ENCODE measurements at regions not wholly inside any gene's neighbourhood (a gene's known extent, or its start where the extent isn't known, plus 50 kb on each side); places are given as distances from the start of the nearest gene placed in this dataset.

- CTCF ChIA-PET, result no interaction called here
- 8% methylated on average over 16 of the region's 16 CpGs for WGBS (ENCODE audit: insufficient coverage, insufficient replicate concordance, low lambda C conversion rate, missing lambda C conversion rate)
- FAIRE-seq, result no peak
- Histone ChIP-seq H3K36me3 (ENCODE audit: control insufficient read depth in 2 of 2, insufficient read depth in 2 of 2, low read length in 1 of 2) (no peaks in the 10 kb centered on the region), H3K27ac (ENCODE audit: control insufficient read depth, insufficient read depth) (no peak overlapping the region), H2AFZ (ENCODE audit: control insufficient read depth, low read depth, low read length) (no peak overlapping the region), H4K20me1 (ENCODE audit: control insufficient read depth, insufficient read depth) (no peaks in the 10 kb centered on the region), H3K4me3 (no peak overlapping the region), H3K4me2 (ENCODE audit: control insufficient read depth, insufficient read depth) (no peak overlapping the region), H3K4me1 (ENCODE audit: control insufficient read depth, insufficient read depth, low read length) (no peaks in the 10 kb centered on the region), H3K9me3 (replicated peaks; ENCODE audit: control insufficient read depth, insufficient read depth, low read length) (no peaks in the 10 kb centered on the region), H3K27me3 (replicated peaks in 1 of 2; ENCODE audit: control insufficient read depth in 2 of 2, insufficient read depth in 2 of 2, low read length in 1 of 2) (peaks cover 11 to 21% of the 10 kb centered on the region in 2 experiments), H3K79me2 (ENCODE audit: control insufficient read depth, insufficient read depth, low read length) (no peaks in the 10 kb centered on the region), H3K9ac (ENCODE audit: control insufficient read depth, insufficient read depth, low read length) (no peak overlapping the region)
- in situ Hi-C loops (cut with MboI) (no loop called here), intact Hi-C loops (cut with micrococcal nuclease; ENCODE audit: unreplicated experiment) (no loop called here)
- no TSS peak for BruUV-seq (replicated peaks)
- POLR2A ChIA-PET, result interaction anchor here (0.6 kb wide), 1 partner anchor 91 kb away, joined by 3 read pairs; no protein-coding TSS in a partner anchor
- no peak for DNase-seq (ENCODE audit: low read depth, low spot score)
- SMC1A ChIA-PET (ENCODE audit: uncharacterized antibody, unreplicated experiment), result no interaction called here
- no peak for TF ChIP-seq MEF2A (IDR thresholded peaks at IDR 0.05; ENCODE audit: insufficient read depth, low read depth, low read length)
- TF ChIP-seq HCFC1 (IDR thresholded peaks at IDR 0.05; ENCODE audit: low read length), result no peak
- no peak for TF ChIP-seq NFXL1 (IDR thresholded peaks at IDR 0.05; ENCODE audit: borderline replicate concordance)
- TF ChIP-seq SP1 (IDR thresholded peaks at IDR 0.05; ENCODE audit: low read depth, low read length), result no peak
- no peak for ATAC-seq
- RAD21 ChIA-PET (ENCODE audit: unreplicated experiment), result no interaction called here
Measured at GRCh38 chr11:119989159-119989821, 148.6 kb downstream of the TRIM29 start.

GRCh38 chr11:119985551-119985950 is 152.4 kb downstream of the TRIM29 start:
- Histone ChIP-seq H3K27ac (ENCODE audit: control insufficient read depth, insufficient read depth) (no peak overlapping the region), H3K4me3 (no peak overlapping the region), H3K4me1 (ENCODE audit: control insufficient read depth, insufficient read depth, low read length) (no peaks in the 10 kb centered on the region), H3K27me3 (replicated peaks in 1 of 2; ENCODE audit: control insufficient read depth in 2 of 2, insufficient read depth in 2 of 2, low read length in 1 of 2) (peaks cover 9 to 24% of the 10 kb centered on the region in 2 experiments), H3K36me3 (ENCODE audit: control insufficient read depth in 2 of 2, insufficient read depth in 2 of 2, low read length in 1 of 2) (no peaks in the 10 kb centered on the region), H3K9me3 (replicated peaks; ENCODE audit: control insufficient read depth, insufficient read depth, low read length) (no peaks in the 10 kb centered on the region), H3K4me2 (ENCODE audit: control insufficient read depth, insufficient read depth) (no peak overlapping the region), H3K79me2 (ENCODE audit: control insufficient read depth, insufficient read depth, low read length) (no peaks in the 10 kb centered on the region), H4K20me1 (ENCODE audit: control insufficient read depth, insufficient read depth) (no peaks in the 10 kb centered on the region), H2AFZ (ENCODE audit: control insufficient read depth, low read depth, low read length) (no peak overlapping the region), H3K9ac (ENCODE audit: control insufficient read depth, insufficient read depth, low read length) (no peak overlapping the region)
- RAD21 ChIA-PET (ENCODE audit: unreplicated experiment), result no interaction called here
- no peak for ATAC-seq
- SMC1A ChIA-PET (ENCODE audit: uncharacterized antibody, unreplicated experiment), result no interaction called here
- CTCF ChIA-PET, result no interaction called here
- in situ Hi-C loops (cut with MboI) (no loop called here), intact Hi-C loops (cut with micrococcal nuclease; ENCODE audit: unreplicated experiment) (no loop called here)
- WGBS (ENCODE audit: insufficient coverage, insufficient replicate concordance, low lambda C conversion rate, missing lambda C conversion rate), result 38% methylated on average over 14 of the region's 14 CpGs
- no TSS peak for BruUV-seq (replicated peaks)
- POLR2A ChIA-PET, result no interaction called here
- no peak for FAIRE-seq
- DNase-seq (ENCODE audit: low read depth, low spot score), result no peak
- TF ChIP-seq SPI1 (IDR thresholded peaks at IDR 0.05; ENCODE audit: borderline replicate concordance, insufficient read depth, low read depth, low read length) (no peak), IKZF2 (IDR thresholded peaks at IDR 0.05) (no peak), SIN3A (IDR thresholded peaks at IDR 0.05; ENCODE audit: low read depth, low read length) (no peak), ZBTB11 (CRISPR knock-in tag; IDR thresholded peaks at IDR 0.05) (no peak), ZBED1 (IDR thresholded peaks at IDR 0.05; ENCODE audit: borderline replicate concordance) (no peak), IRF3 (IDR thresholded peaks at IDR 0.05) (no peak), FOS (IDR thresholded peaks at IDR 0.05; ENCODE audit: borderline replicate concordance, extremely low read depth, insufficient read length) (no peak)
- TF ChIP-seq, protein P1, sequence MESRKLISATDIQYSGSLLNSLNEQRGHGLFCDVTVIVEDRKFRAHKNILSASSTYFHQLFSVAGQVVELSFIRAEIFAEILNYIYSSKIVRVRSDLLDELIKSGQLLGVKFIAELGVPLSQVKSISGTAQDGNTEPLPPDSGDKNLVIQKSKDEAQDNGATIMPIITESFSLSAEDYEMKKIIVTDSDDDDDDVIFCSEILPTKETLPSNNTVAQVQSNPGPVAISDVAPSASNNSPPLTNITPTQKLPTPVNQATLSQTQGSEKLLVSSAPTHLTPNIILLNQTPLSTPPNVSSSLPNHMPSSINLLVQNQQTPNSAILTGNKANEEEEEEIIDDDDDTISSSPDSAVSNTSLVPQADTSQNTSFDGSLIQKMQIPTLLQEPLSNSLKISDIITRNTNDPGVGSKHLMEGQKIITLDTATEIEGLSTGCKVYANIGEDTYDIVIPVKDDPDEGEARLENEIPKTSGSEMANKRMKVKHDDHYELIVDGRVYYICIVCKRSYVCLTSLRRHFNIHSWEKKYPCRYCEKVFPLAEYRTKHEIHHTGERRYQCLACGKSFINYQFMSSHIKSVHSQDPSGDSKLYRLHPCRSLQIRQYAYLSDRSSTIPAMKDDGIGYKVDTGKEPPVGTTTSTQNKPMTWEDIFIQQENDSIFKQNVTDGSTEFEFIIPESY (IDR thresholded peaks at IDR 0.05), result no peak
